Heart right ventricle (tissue), 16 donors: ENCODE measurements at regions not wholly inside any gene's neighbourhood (a gene's known extent, or its start where the extent isn't known, plus 50 kb on each side); places are given as distances from the start of the nearest gene placed in this dataset.
A peak's percentile ranks its signal among the peaks of the same experiment; 100 is the strongest.

ENCODE experiments used
- ATAC-seq, 8 donors: fragments of 200-7000 bp; cut with Tn5 transposase; one replicate each; pipeline ENCODE4 v1.9.1; 2020; ENCODE audit warnings: mild to moderate bottlenecking in 8 of 8, moderate library complexity in 8 of 8, moderate number of reproducible peaks in 1 of 8
- DNase-seq, 2 donors: peaks; one replicate each; pipeline ENCODE4 v3.0.0-alpha.2; 2020
- H3K27ac ChIP-seq, 10 donors: fragments of 200-600 bp; sonication (generic) in 2 of 10; one replicate each; pipeline versions ENCODE4 v1.5.0 to v1.8.0; 2020 to 2022; ENCODE audit warnings: mild to moderate bottlenecking in 3 of 10
- H3K27me3 ChIP-seq, 7 donors: fragments of 200-600 bp; one replicate each; pipeline ENCODE4 v1.8.0; 2021 to 2022; ENCODE audit warnings: mild to moderate bottlenecking in 2 of 7
- H3K36me3 ChIP-seq, 9 donors: fragments of 200-600 bp; sonication (generic) in 1 of 9; one replicate each; pipeline versions ENCODE4 v1.5.0 to v1.8.0; 2020 to 2022; ENCODE audit warnings: mild to moderate bottlenecking in 2 of 9
- H3K4me1 ChIP-seq, 9 donors: fragments of 200-600 bp; sonication (generic) in 1 of 9; one replicate each; pipeline versions ENCODE4 v1.5.0 to v1.8.0; 2020 to 2022; ENCODE audit warnings: mild to moderate bottlenecking in 4 of 9
- H3K4me3 ChIP-seq, 10 donors: fragments of 200-600 bp; sonication (generic) in 2 of 10; one replicate each; pipeline versions ENCODE4 v1.5.0 to v1.8.0; 2020 to 2022; ENCODE audit warnings: mild to moderate bottlenecking in 7 of 10, moderate library complexity in 2 of 10
- H3K9me3 ChIP-seq, 11 donors: fragments of 200-600 bp in 10 of 11; sonication (generic) in 2 of 11; one replicate each; pipeline versions ENCODE4 v1.5.0 to v1.8.0; 2013 to 2022; ENCODE audit warnings: mild to moderate bottlenecking in 2 of 11, control low read depth in 1 of 11, moderate library complexity in 1 of 11
- WGBS, 2 donors: extraction: QIAGEN DNeasy Blood & Tissue Kit; methylation state at CpG; one replicate each; pipeline ENCODE4 v1.1.7; 2013; ENCODE audit warnings: inconsistent platforms in 1 of 2; 5-methylcytosine and 5-hydroxymethylcytosine counted together
- intact Hi-C, 10 donors: fragments of 100-400 bp; cut with DNase I; formaldehyde crosslinking; loops; one replicate each; pipeline versions ENCODE4 v1.11.1 to v1.14.2; 2022
- TF ChIP-seq, protein P1 (sequence below), 9 donors: fragments of 200-600 bp; sonication (generic) in 2 of 9; IDR thresholded peaks; one replicate each; pipeline versions ENCODE4 v1.5.0 to v1.8.0; 2021 to 2022; ENCODE audit warnings: antibody characterized with exemption in 9 of 9, mild to moderate bottlenecking in 5 of 9, moderate library complexity in 1 of 9
- donor health status: Arrhythmogenic right ventricular cardiomyopathy.
- donor health status: ischemic (EF 13 %, LVEDD 7.1; RV severe dilation, severe dysfunction).
- donor health status: healthy with polysubstance abuse.
- donor health status: DM: no; HTN: yes; CAD: no.
- donor health status: DM: no; HTN: no; CAD: no.
- donor health status: ischemic (EF 25% LVEDD 6.9; RV normal size, moderate dysfunction).
- donor health status: ischemic (EF 25% LVEDD 5.7; RV mildly dilated, moderate dysfunction).
- donor health status: healthy.
- donor health status: DM: yes; HTN: yes; CAD: no.
- donor health status: Ischemic cardiomyopathy.
- donor health status: ischemic (EF 35%, LVEDD 5.7; RV mildly dilated, moderate dysfunction).
- donor health status: nonischemic (EF 11% LVEDD 7.7; RV severe dilation, severe dysfunction).
- donor health status: DM: yes; HTN: yes; CAD: no.
- donor health status: PGD.
- donor health status: ischemic (EF 29% LVEDD 5.4; RV normal size, mild dysfunction).
- donor health status: nonischemic (EF 23%, LVEDD 6.1; RV moderate dilation, normal function).

DNA sequence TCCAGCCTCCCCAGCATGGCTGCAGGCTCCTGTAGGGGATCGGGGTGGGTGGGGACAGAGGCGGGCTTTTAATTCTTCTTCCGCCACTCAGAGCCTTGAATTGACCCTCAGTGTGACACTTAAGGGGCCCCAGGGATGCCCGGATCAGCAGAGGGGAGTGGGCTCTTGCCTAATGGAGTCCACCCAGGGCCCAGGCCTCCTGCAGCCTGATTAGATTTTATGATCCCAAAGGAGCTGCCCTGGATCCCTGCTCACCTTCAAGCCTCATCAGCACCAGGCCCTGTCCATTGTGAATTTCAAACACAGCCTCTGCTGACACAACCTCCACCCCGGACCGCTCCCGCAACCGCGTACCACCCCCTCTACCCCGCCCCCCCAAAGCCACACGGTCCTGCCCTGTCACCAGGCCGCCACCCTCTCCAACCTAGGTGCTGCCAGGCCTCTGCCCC lies 214.1 kb upstream of the IER5L start:
- H3K9me3 ChIP-seq, result no peaks in the 10 kb centered on the region
- WGBS, 2 donors, result 77 to 79% methylated on average over 12 of the region's 12 CpGs
- no peaks in the 10 kb centered on the region for H3K36me3 ChIP-seq
- no peaks in the 10 kb centered on the region for H3K4me1 ChIP-seq
- no peak overlapping the region for H3K4me3 ChIP-seq
- DNase-seq, result no peak
- TF ChIP-seq, protein P1, sequence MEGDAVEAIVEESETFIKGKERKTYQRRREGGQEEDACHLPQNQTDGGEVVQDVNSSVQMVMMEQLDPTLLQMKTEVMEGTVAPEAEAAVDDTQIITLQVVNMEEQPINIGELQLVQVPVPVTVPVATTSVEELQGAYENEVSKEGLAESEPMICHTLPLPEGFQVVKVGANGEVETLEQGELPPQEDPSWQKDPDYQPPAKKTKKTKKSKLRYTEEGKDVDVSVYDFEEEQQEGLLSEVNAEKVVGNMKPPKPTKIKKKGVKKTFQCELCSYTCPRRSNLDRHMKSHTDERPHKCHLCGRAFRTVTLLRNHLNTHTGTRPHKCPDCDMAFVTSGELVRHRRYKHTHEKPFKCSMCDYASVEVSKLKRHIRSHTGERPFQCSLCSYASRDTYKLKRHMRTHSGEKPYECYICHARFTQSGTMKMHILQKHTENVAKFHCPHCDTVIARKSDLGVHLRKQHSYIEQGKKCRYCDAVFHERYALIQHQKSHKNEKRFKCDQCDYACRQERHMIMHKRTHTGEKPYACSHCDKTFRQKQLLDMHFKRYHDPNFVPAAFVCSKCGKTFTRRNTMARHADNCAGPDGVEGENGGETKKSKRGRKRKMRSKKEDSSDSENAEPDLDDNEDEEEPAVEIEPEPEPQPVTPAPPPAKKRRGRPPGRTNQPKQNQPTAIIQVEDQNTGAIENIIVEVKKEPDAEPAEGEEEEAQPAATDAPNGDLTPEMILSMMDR (IDR thresholded peaks at IDR 0.05), result no peak
- no peak overlapping the region for H3K27ac ChIP-seq
- peak in 1 of 8 donors; percentile 30 for ATAC-seq
- H3K27me3 ChIP-seq, result peaks cover 0 to 4% (median 0%) of the 10 kb centered on the region in 7 donors
- intact Hi-C loops, result no loop called here

DNA sequence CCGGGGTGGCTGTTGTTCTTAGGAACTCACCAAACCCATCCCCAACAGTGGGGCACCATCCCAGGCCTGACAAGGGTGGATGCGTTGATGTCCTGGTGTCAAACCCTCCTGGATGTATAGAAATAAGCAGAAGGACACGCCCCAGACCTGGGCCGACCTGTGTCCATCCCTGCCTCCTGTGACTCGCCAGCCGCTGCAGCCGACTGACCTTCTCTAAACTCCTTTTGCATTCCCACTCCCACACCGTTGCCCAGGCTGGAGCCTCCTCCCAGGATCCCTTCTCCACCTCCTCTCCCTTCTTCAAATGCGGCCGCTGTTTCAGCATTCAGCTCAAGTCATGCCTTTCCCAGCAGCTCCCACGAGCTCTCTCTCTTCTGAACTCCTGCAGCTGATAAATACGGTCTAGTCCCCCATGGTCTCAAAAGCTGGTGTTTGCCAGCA lies 213.2 kb upstream of the IER5L start:
- no peaks in the 10 kb centered on the region for H3K4me1 ChIP-seq

DNA sequence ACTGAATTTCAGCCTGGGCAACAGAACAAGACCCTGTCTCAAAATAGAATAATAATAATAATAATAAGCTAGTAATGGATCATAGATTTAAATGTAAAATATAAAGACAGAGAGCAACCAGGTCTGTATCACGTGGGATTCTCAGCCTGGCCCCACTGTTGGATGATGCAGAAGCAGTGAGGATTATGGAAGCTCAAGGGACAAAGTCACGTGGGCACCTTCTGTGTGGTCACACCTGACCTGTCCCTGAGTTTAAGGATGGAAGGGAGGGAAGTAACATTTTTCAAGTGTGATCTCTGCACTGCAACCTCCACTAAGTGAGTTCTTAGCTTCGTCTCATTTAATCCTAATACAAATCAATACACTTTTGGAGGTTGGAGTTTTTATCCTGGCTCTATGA lies 212.5 kb upstream of the IER5L start:
- intact Hi-C loops, result no loop called here
- H3K36me3 ChIP-seq, result no peaks in the 10 kb centered on the region
- no peak for ATAC-seq
- H3K9me3 ChIP-seq, result no peaks in the 10 kb centered on the region
- H3K4me3 ChIP-seq, result no peak overlapping the region
- peaks cover 0 to 4% (median 0%) of the 10 kb centered on the region in 7 donors for H3K27me3 ChIP-seq
- no peak overlapping the region for H3K27ac ChIP-seq
- no peak for DNase-seq
- 92 to 93% methylated on average over 3 of the region's 3 CpGs for WGBS, 2 donors
- TF ChIP-seq, protein P1 (IDR thresholded peaks at IDR 0.05), result no peak
- H3K4me1 ChIP-seq, result no peaks in the 10 kb centered on the region

More for the DNA sequence above, 213.2 kb upstream of the IER5L start:
- Histone ChIP-seq H3K9me3 (no peaks in the 10 kb centered on the region), H3K36me3 (no peaks in the 10 kb centered on the region), H3K4me3 (no peak overlapping the region), H3K27me3 (peaks cover 0 to 4% (median 0%) of the 10 kb centered on the region in 7 donors), H3K27ac (no peak overlapping the region)
- DNase-seq (no peak), ATAC-seq (no peak)
- TF ChIP-seq, protein P1 (IDR thresholded peaks at IDR 0.05), result no peak
- 88 to 89% methylated on average over 12 of the region's 12 CpGs for WGBS, 2 donors
- intact Hi-C loops, result no loop called here

DNA sequence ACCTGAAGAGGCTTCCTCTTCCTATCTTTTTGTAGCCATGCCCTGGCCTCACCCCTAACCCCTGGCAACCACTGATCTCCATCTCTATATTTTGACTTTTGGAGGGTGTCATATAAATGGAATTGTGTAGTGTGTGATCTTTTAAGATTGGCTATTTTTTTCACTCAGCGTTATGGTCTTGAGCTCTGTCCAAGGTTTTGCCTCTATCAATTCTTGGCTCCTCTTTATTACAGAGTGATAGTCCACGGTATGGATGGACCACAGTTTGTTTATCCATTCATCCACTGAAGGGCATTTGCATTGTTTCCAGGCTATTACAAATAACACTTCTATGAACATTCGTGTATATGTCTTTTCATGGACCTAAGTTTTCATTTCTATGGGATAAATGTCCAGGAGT lies 209.8 kb upstream of the IER5L start:
- WGBS, 2 donors, result 26 to 50% methylated on average over 3 of the region's 3 CpGs

More for the DNA sequence above, 209.8 kb upstream of the IER5L start:
- Histone ChIP-seq H3K27ac (no peak overlapping the region), H3K36me3 (no peaks in the 10 kb centered on the region), H3K4me3 (no peak overlapping the region), H3K9me3 (no peaks in the 10 kb centered on the region), H3K27me3 (no peaks in the 10 kb centered on the region), H3K4me1 (peaks cover under 1 to 15% (median 9%) of the 10 kb centered on the region in 9 donors)
- TF ChIP-seq, protein P1 (IDR thresholded peaks at IDR 0.05), result no peak
- ATAC-seq (no peak), DNase-seq (no peak)
- intact Hi-C loops, result loop anchor here in 1 of 10 donors (10.0 kb wide), 1 partner anchor 213 kb away; the partner anchor contains the start of gene IER5L
